Central memory CD8-positive, alpha-beta T cell (primary cell): ENCODE measurements at regions not wholly inside any gene's neighbourhood (a gene's known extent, or its start where the extent isn't known, plus 50 kb on each side); places are given as distances from the start of the nearest gene placed in this dataset.

Experiments
- ATAC-seq: fragments of 150-1000 bp; cut with Tn5 transposase; replicated peaks from 2 replicates; pipeline ENCODE4 v1.10.0; 2022; ENCODE audit warnings: mild to moderate bottlenecking, moderate FRiP score, moderate number of reproducible peaks; ENCODE audit not compliant: poor library complexity, severe bottlenecking; ENCODE audit errors: extremely low read depth
- DNase-seq, 2 donors: peaks; one replicate each; pipeline ENCODE4 v3.0.0; 2021; ENCODE audit warnings: low spot score in 2 of 2
- H3K27ac Mint-ChIP-seq: one replicate; pipeline ENCODE4 v1.8.0; 2022; ENCODE audit warnings: low read depth, mild to moderate bottlenecking, moderate library complexity, mixed read lengths
- H3K27me3 Mint-ChIP-seq: one replicate; pipeline ENCODE4 v1.8.0; 2022; ENCODE audit warnings: mixed read lengths
- H3K36me3 Mint-ChIP-seq: one replicate; pipeline ENCODE4 v1.8.0; 2022; ENCODE audit warnings: mild to moderate bottlenecking, moderate library complexity, mixed read lengths; ENCODE audit not compliant: insufficient read depth
- H3K4me1 Mint-ChIP-seq: one replicate; pipeline ENCODE4 v1.8.0; 2022; ENCODE audit warnings: mixed read lengths
- H3K4me3 Mint-ChIP-seq: one replicate; pipeline ENCODE4 v1.8.0; 2022; ENCODE audit warnings: mild to moderate bottlenecking, moderate library complexity, mixed read lengths
- H3K9me3 Mint-ChIP-seq: one replicate; pipeline ENCODE4 v1.8.0; 2022; ENCODE audit warnings: mixed read lengths

GRCh38 chr13:90413548-90413947 is 933.9 kb upstream of the MIR17HG start:
- H3K9me3 Mint-ChIP-seq, result peaks cover 12% of the 10 kb centered on the region
- DNase-seq (no peak), ATAC-seq (no peak)
- no peaks in the 10 kb centered on the region for H3K4me1 Mint-ChIP-seq
- H3K27me3 Mint-ChIP-seq, result no peaks in the 10 kb centered on the region
- H3K36me3 Mint-ChIP-seq, result no peaks in the 10 kb centered on the region
- no peak overlapping the region for H3K27ac Mint-ChIP-seq
- no peak overlapping the region for H3K4me3 Mint-ChIP-seq

GRCh38 chr13:90414691-90415596 is 932.5 kb upstream of the MIR17HG start:
- H3K4me3 Mint-ChIP-seq, result no peak overlapping the region
- H3K27me3 Mint-ChIP-seq, result no peaks in the 10 kb centered on the region
- H3K4me1 Mint-ChIP-seq, result no peaks in the 10 kb centered on the region
- no peak for ATAC-seq
- H3K36me3 Mint-ChIP-seq, result no peaks in the 10 kb centered on the region
- H3K27ac Mint-ChIP-seq, result no peak overlapping the region
- DNase-seq, result no peak
- H3K9me3 Mint-ChIP-seq, result peaks cover 15% of the 10 kb centered on the region

GRCh38 chr13:90415902-90416301 is 931.6 kb upstream of the MIR17HG start:
- Mint-ChIP-seq H3K27ac (no peak overlapping the region), H3K4me3 (no peak overlapping the region), H3K36me3 (no peaks in the 10 kb centered on the region), H3K4me1 (no peaks in the 10 kb centered on the region), H3K9me3 (peaks cover 20% of the 10 kb centered on the region), H3K27me3 (no peaks in the 10 kb centered on the region)
- DNase-seq (no peak), ATAC-seq (no peak)

- H3K27ac Mint-ChIP-seq, result no peak overlapping the region
- no peak overlapping the region for H3K4me3 Mint-ChIP-seq
- no peaks in the 10 kb centered on the region for H3K36me3 Mint-ChIP-seq
- ATAC-seq (no peak), DNase-seq (no peak)
- no peaks in the 10 kb centered on the region for H3K4me1 Mint-ChIP-seq
- no peaks in the 10 kb centered on the region for H3K27me3 Mint-ChIP-seq
- H3K9me3 Mint-ChIP-seq, result peaks cover 20% of the 10 kb centered on the region
Measured at GRCh38 chr13:90416519-90416918, 931.0 kb upstream of the MIR17HG start.

DNA sequence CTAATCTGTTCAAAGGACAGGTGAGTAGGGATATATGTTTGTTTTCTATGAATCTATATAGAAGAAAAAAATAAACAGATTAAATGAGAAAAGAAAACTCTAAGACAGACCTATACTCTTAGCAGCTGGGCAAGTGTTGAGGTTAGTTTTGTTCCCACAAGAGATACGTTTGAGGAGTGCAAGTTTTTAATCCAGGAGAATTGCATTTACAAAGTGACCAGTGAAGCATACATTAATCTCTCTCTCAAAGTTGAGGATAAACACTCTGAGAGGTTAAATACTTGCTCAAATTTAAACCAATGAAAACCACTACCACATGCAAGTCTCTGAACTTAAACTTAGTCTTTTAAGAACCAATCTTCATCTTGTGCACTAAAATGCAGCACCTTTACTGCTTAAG is 930.5 kb upstream of the MIR17HG start:
- no peak for DNase-seq
- Mint-ChIP-seq H3K9me3 (peaks cover 20% of the 10 kb centered on the region), H3K27me3 (no peaks in the 10 kb centered on the region), H3K4me1 (no peaks in the 10 kb centered on the region), H3K4me3 (no peak overlapping the region), H3K36me3 (no peaks in the 10 kb centered on the region), H3K27ac (no peak overlapping the region)
- ATAC-seq, result no peak

GRCh38 chr13:90420683-90421082 is 926.8 kb upstream of the MIR17HG start:
- H3K27ac Mint-ChIP-seq, result no peak overlapping the region
- no peak overlapping the region for H3K4me3 Mint-ChIP-seq
- no peak for DNase-seq
- H3K4me1 Mint-ChIP-seq, result no peaks in the 10 kb centered on the region
- peaks cover 20% of the 10 kb centered on the region for H3K9me3 Mint-ChIP-seq
- H3K27me3 Mint-ChIP-seq, result no peaks in the 10 kb centered on the region
- H3K36me3 Mint-ChIP-seq, result no peaks in the 10 kb centered on the region
- ATAC-seq, result no peak

- no peaks in the 10 kb centered on the region for H3K4me1 Mint-ChIP-seq
- H3K36me3 Mint-ChIP-seq, result no peaks in the 10 kb centered on the region
- no peaks in the 10 kb centered on the region for H3K27me3 Mint-ChIP-seq
- H3K9me3 Mint-ChIP-seq, result peaks cover 9% of the 10 kb centered on the region
- ATAC-seq (no peak), DNase-seq (no peak)
- no peak overlapping the region for H3K4me3 Mint-ChIP-seq
- no peak overlapping the region for H3K27ac Mint-ChIP-seq
Measured at GRCh38 chr13:90427322-90428272, 919.9 kb upstream of the MIR17HG start.

- no peak overlapping the region for H3K27ac Mint-ChIP-seq
- DNase-seq, result no peak
- H3K4me3 Mint-ChIP-seq, result no peak overlapping the region
- peaks cover 12% of the 10 kb centered on the region for H3K9me3 Mint-ChIP-seq
- no peaks in the 10 kb centered on the region for H3K36me3 Mint-ChIP-seq
- no peaks in the 10 kb centered on the region for H3K4me1 Mint-ChIP-seq
- ATAC-seq, result peak; percentile 19
- H3K27me3 Mint-ChIP-seq, result no peaks in the 10 kb centered on the region
Measured at GRCh38 chr13:90428522-90429210, 918.8 kb upstream of the MIR17HG start.

DNA sequence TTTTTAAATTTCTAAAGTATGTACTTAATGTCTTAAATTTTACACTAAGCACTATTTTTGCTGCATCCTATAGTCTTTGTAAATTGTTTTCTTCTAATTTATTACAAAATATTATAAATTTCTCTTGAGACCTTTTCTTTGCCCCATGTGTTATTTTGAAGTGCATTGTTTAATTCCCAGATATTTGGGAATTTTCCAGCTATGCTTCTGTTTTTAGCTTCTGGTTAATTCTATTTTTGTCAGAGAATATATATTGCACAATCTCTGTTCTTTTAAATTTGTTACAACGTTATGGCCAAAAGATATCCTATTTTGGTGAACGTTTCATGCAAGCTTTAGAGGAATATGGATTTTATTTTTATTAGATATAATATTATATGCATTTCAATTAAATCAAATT is 917.4 kb upstream of the MIR17HG start:
- no peaks in the 10 kb centered on the region for H3K4me1 Mint-ChIP-seq
- peaks cover 12% of the 10 kb centered on the region for H3K9me3 Mint-ChIP-seq
- DNase-seq, result no peak
- ATAC-seq, result no peak
- H3K27me3 Mint-ChIP-seq, result no peaks in the 10 kb centered on the region
- H3K4me3 Mint-ChIP-seq, result no peak overlapping the region
- H3K36me3 Mint-ChIP-seq, result no peaks in the 10 kb centered on the region
- H3K27ac Mint-ChIP-seq, result no peak overlapping the region

DNA sequence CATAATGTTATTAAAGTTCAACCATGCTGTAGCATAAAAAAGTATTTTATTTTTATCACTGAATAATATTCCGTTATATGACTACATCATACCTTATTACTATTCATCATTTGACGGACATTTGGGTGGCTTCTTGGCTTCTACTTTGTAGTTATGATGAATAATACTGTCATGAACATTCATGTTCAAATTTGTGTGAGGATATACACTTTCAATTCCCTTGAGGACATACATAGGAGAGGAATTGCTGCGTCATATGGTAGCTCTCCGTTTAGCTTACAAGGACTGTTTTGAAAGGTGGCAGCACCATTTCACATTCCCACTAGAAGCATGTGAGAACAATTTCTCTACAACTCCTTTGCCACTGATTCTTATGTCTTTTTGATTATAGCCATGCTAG is 910.8 kb upstream of the MIR17HG start:
- no peaks in the 10 kb centered on the region for H3K36me3 Mint-ChIP-seq
- no peak overlapping the region for H3K4me3 Mint-ChIP-seq
- no peaks in the 10 kb centered on the region for H3K4me1 Mint-ChIP-seq
- H3K27ac Mint-ChIP-seq, result no peak overlapping the region
- no peaks in the 10 kb centered on the region for H3K27me3 Mint-ChIP-seq
- ATAC-seq (no peak), DNase-seq (no peak)
- peaks cover 14% of the 10 kb centered on the region for H3K9me3 Mint-ChIP-seq

DNA sequence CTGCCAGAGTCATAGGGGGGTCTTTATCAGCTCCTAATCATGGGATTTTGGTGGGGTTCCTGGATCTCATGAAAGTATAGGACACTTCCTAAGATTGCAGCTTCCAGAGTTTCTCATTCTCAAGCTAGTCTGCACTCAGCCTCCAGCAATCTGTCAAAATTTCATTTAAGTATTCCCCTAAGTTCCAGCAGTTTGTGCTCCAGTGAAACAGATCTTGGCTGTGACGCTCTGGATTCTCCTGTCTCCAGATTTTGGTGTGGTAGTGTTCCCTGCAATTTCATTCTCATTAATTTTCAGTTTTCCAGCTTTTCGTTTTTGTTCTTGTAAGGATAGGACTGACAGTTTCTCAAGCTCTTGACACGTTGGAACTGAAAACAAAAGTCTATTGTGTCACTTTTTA is 908.9 kb upstream of the MIR17HG start:
- no peak for DNase-seq
- no peak overlapping the region for H3K27ac Mint-ChIP-seq
- H3K4me1 Mint-ChIP-seq, result no peaks in the 10 kb centered on the region

DNA sequence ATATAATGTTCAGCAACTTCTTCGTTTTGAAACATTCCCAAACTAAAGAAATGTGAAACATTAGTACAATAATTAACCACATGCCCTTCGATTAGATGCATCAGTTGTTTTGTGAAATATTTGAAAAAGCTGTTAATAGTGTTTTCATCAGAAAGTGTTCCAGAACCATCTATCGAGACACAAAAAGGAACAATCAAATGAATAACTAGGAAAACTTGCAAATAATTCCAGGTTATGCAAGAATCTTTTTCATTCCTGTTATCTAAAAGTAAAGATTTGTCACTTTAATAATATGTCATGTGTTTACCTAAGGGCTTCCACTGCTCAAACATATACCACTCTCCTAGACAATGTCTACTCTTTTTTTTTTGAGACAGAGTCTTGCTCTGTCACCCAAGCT is 904.2 kb upstream of the MIR17HG start:
- Mint-ChIP-seq H3K4me1 (no peaks in the 10 kb centered on the region), H3K36me3 (no peaks in the 10 kb centered on the region), H3K9me3 (peaks cover 13% of the 10 kb centered on the region), H3K27ac (no peak overlapping the region), H3K4me3 (no peak overlapping the region), H3K27me3 (no peaks in the 10 kb centered on the region)
- no peak for DNase-seq
- ATAC-seq, result no peak

More for the DNA sequence above, 908.9 kb upstream of the MIR17HG start:
- no peaks in the 10 kb centered on the region for H3K36me3 Mint-ChIP-seq
- no peak for ATAC-seq
- H3K9me3 Mint-ChIP-seq, result peaks cover 7% of the 10 kb centered on the region
- no peak overlapping the region for H3K4me3 Mint-ChIP-seq
- no peaks in the 10 kb centered on the region for H3K27me3 Mint-ChIP-seq
